ENCODE measurements at regions not wholly inside any gene's neighbourhood (a gene's known extent, or its start where the extent isn't known, plus 50 kb on each side); places are given as distances from the start of the nearest gene placed in this dataset.

- intact Hi-C loops (cut with DNase I; ENCODE audit: low total_unique reads): no loop called here
Observed at GRCh38 chr12:17414596-17414995, 675.4 kb downstream of the RERGL start.

GRCh38 chr12:17411662-17412061 is 678.3 kb downstream of the RERGL start:
- Histone ChIP-seq H3K4me3 (no peak overlapping the region), H3K9me3 (peaks cover 0 to 40% (median 18%) of the 10 kb centered on the region in 8 donors), H3K36me3 (no peaks in the 10 kb centered on the region), H3K27me3 (replicated peaks in 1 of 7) (no peaks in the 10 kb centered on the region), H3K27ac (no peak overlapping the region), H3K4me1 (no peaks in the 10 kb centered on the region)
- TF ChIP-seq POLR2A (IDR thresholded peaks at IDR 0.05) (no peak), POLR2AphosphoS5 (IDR thresholded peaks at IDR 0.05) (no peak), CTCF (IDR thresholded peaks at IDR 0.05 in 8 of 11, conservative IDR thresholded peaks at IDR 0.05 in 3 of 11) (no peak)
- no peak for DNase-seq
- 90 to 96% (median 94%) methylated on average over 5 of the region's 5 CpGs for WGBS, 5 donors
- intact Hi-C loops (cut with DNase I; ENCODE audit: low total_unique reads): no loop called here

More at GRCh38 chr12:17414596-17414995, 675.4 kb downstream of the RERGL start:
- Histone ChIP-seq H3K27me3 (replicated peaks in 1 of 7) (no peaks in the 10 kb centered on the region), H3K27ac (no peak overlapping the region), H3K4me1 (no peaks in the 10 kb centered on the region), H3K36me3 (no peaks in the 10 kb centered on the region), H3K4me3 (no peak overlapping the region), H3K9me3 (peaks cover 0 to 46% (median 23%) of the 10 kb centered on the region in 8 donors)
- DNase-seq: no peak
- TF ChIP-seq POLR2A (IDR thresholded peaks at IDR 0.05) (no peak), CTCF (IDR thresholded peaks at IDR 0.05 in 8 of 11, conservative IDR thresholded peaks at IDR 0.05 in 3 of 11) (no peak), POLR2AphosphoS5 (IDR thresholded peaks at IDR 0.05) (no peak)

- DNase-seq: no peak
- peaks cover 0 to 23% (median 10%) of the 10 kb centered on the region in 8 donors for H3K9me3 ChIP-seq
- intact Hi-C loops (cut with DNase I; ENCODE audit: low total_unique reads): no loop called here
- no peak for TF ChIP-seq CTCF (IDR thresholded peaks at IDR 0.05 in 8 of 11, conservative IDR thresholded peaks at IDR 0.05 in 3 of 11)
- TF ChIP-seq POLR2AphosphoS5 (IDR thresholded peaks at IDR 0.05): no peak
- TF ChIP-seq POLR2A (IDR thresholded peaks at IDR 0.05): no peak
- no peaks in the 10 kb centered on the region for H3K4me1 ChIP-seq
- no peaks in the 10 kb centered on the region for H3K27me3 ChIP-seq (replicated peaks in 1 of 7)
- H3K36me3 ChIP-seq: no peaks in the 10 kb centered on the region
- H3K27ac ChIP-seq: no peak overlapping the region
- WGBS, 5 donors: 74 to 90% (median 82%) methylated on average over 4 of the region's 4 CpGs
- no peak overlapping the region for H3K4me3 ChIP-seq
Observed at GRCh38 chr12:17388679-17389078, 701.3 kb downstream of the RERGL start.

GRCh38 chr12:17383321-17383720 is 706.7 kb downstream of the RERGL start:
- Histone ChIP-seq H3K4me1 (no peaks in the 10 kb centered on the region), H3K9me3 (peaks cover 0 to 23% (median 12%) of the 10 kb centered on the region in 8 donors), H3K27me3 (replicated peaks in 1 of 7) (no peaks in the 10 kb centered on the region), H3K4me3 (no peak overlapping the region), H3K36me3 (no peaks in the 10 kb centered on the region), H3K27ac (no peak overlapping the region)
- intact Hi-C loops (cut with DNase I; ENCODE audit: low total_unique reads): no loop called here
- DNase-seq: no peak
- TF ChIP-seq POLR2A (IDR thresholded peaks at IDR 0.05) (no peak), POLR2AphosphoS5 (IDR thresholded peaks at IDR 0.05) (no peak), CTCF (IDR thresholded peaks at IDR 0.05 in 8 of 11, conservative IDR thresholded peaks at IDR 0.05 in 3 of 11) (no peak)
- 64 to 75% (median 69%) methylated on average over 3 of the region's 3 CpGs for WGBS, 5 donors

Measured in spleen (tissue), 11 donors.